Karpas-422 (cell line): ENCODE measurements at regions not wholly inside any gene's neighbourhood (a gene's known extent, or its start where the extent isn't known, plus 50 kb on each side); places are given as distances from the start of the nearest gene placed in this dataset.
"Not testable (repeated sequence)": the region's sequence is repeated elsewhere in the genome, so short reads cannot be mapped to it uniquely, and the experiment has no call there.

Source experiments
- DNase-seq: peaks from one replicate; pipeline ENCODE4 v3.0.0-alpha.2; 2015
- H2AFZ ChIP-seq: fragments of 200-600 bp; sonication (generic); 2 replicates; pipeline ENCODE4 v1.6.1; 2014; ENCODE audit warnings: antibody characterized with exemption, low read length, mixed read lengths
- H3K27ac ChIP-seq: fragments of 200-600 bp; sonication (generic); 2 replicates; pipeline ENCODE4 v1.5.1; 2014; ENCODE audit warnings: mild to moderate bottlenecking, low read length, moderate library complexity
- H3K27me3 ChIP-seq: fragments of 200-600 bp; sonication (generic); 2 replicates; pipeline ENCODE4 v1.6.1; 2014; ENCODE audit warnings: low read length, mixed read lengths
- H3K36me3 ChIP-seq: fragments of 200-600 bp; sonication (generic); 2 replicates; pipeline ENCODE4 v1.6.1; 2014; ENCODE audit warnings: low read length, mixed read lengths; ENCODE audit not compliant: insufficient read depth
- H3K4me1 ChIP-seq: fragments of 200-600 bp; sonication (generic); 2 replicates; pipeline ENCODE4 v1.6.1; 2014; ENCODE audit warnings: mild to moderate bottlenecking, low read length, mixed read lengths
- H3K4me2 ChIP-seq: fragments of 200-600 bp; sonication (generic); 2 replicates; pipeline ENCODE4 v1.6.1; 2014; ENCODE audit warnings: low read length, low read depth, mild to moderate bottlenecking; ENCODE audit not compliant: poor library complexity, severe bottlenecking
- H3K4me3 ChIP-seq: fragments of 200-600 bp; sonication (generic); 2 replicates; pipeline ENCODE4 v1.5.1; 2014; ENCODE audit warnings: mild to moderate bottlenecking, antibody characterized with exemption, low read length, mixed read lengths
- H3K79me2 ChIP-seq: fragments of 200-600 bp; sonication (generic); 2 replicates; pipeline ENCODE4 v1.6.1; 2014; ENCODE audit warnings: mild to moderate bottlenecking, low read length, mixed read lengths
- H3K9ac ChIP-seq: fragments of 200-600 bp; sonication (generic); 2 replicates; pipeline ENCODE4 v1.6.0; 2014; ENCODE audit warnings: low read length
- H3K9me2 ChIP-seq: fragments of 200-600 bp; sonication (generic), shearing (Covaris generic); replicated peaks from 2 replicates; pipeline ENCODE4 v1.6.0; 2014; ENCODE audit warnings: mild to moderate bottlenecking, low read length, moderate library complexity; ENCODE audit not compliant: insufficient read depth
- H3K9me3 ChIP-seq: fragments of 300-700, 200-600 bp; sonication (generic); 2 replicates; pipeline ENCODE4 v1.6.1; 2014; ENCODE audit warnings: low read length, mixed read lengths
- H4K20me1 ChIP-seq: fragments of 200-600 bp; sonication (generic); 2 replicates; pipeline ENCODE4 v1.6.1; 2014; ENCODE audit warnings: mild to moderate bottlenecking, antibody characterized with exemption, low read length, low read depth; ENCODE audit not compliant: insufficient read depth

DNA sequence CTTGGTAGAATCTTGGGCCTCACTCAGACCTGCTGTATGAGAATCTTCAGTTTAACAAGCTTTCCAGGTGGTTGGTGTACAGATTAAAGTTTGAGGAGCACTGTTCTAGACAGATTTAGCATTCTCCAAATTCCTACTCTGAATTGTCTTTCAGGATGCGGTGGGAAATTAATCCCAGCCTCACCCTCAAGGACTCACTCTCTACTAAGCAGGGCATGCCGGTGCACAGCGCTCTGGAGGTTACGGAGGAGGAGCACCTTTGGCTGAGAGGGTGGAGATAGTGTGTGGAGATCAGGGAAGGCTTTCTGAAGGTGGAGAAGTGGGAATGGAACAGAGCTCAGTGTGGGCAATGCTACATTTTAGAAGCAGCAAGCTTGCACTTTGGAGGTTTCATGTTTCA is 359.2 kb downstream of the LRATD1 start:
- Histone ChIP-seq H3K27ac (no peak overlapping the region), H3K9me2 (no peaks in the 10 kb centered on the region), H3K4me2 (no peak overlapping the region), H3K79me2 (no peaks in the 10 kb centered on the region), H3K4me3 (no peak overlapping the region), H2AFZ (no peak overlapping the region), H3K9me3 (no peaks in the 10 kb centered on the region), H3K4me1 (no peaks in the 10 kb centered on the region), H3K36me3 (no peaks in the 10 kb centered on the region), H3K9ac (no peak overlapping the region), H4K20me1 (no peaks in the 10 kb centered on the region), H3K27me3 (no peaks in the 10 kb centered on the region)
- DNase-seq, result no peak

DNA sequence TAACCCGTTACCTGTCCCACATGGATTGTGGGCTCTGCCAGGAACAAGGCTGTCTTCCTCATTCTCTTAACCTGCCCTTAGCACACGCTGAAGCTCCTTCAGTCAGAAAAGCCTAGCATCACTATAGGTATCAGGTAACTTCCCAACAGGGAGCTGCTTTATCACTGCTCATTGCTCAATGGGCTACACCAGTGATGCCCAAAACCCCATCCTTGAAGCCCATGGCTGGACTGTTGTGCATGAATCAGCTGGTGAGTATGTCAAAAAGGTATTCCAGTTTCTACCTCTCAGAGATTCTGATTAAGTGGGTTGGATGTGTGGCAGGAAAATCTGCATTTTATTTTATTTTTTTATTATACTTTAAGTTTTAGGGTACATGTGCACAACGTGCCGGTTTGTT is 362.2 kb downstream of the LRATD1 start:
- no peak overlapping the region for H3K9ac ChIP-seq
- H3K79me2 ChIP-seq, result no peaks in the 10 kb centered on the region
- no peaks in the 10 kb centered on the region for H3K27me3 ChIP-seq
- no peaks in the 10 kb centered on the region for H3K36me3 ChIP-seq
- no peaks in the 10 kb centered on the region for H4K20me1 ChIP-seq
- H3K9me2 ChIP-seq, result no peaks in the 10 kb centered on the region
- no peak overlapping the region for H3K4me2 ChIP-seq
- no peaks in the 10 kb centered on the region for H3K9me3 ChIP-seq
- H3K27ac ChIP-seq, result no peak overlapping the region
- H3K4me3 ChIP-seq, result no peak overlapping the region
- no peaks in the 10 kb centered on the region for H3K4me1 ChIP-seq
- no peak overlapping the region for H2AFZ ChIP-seq
- DNase-seq, result no peak

DNA sequence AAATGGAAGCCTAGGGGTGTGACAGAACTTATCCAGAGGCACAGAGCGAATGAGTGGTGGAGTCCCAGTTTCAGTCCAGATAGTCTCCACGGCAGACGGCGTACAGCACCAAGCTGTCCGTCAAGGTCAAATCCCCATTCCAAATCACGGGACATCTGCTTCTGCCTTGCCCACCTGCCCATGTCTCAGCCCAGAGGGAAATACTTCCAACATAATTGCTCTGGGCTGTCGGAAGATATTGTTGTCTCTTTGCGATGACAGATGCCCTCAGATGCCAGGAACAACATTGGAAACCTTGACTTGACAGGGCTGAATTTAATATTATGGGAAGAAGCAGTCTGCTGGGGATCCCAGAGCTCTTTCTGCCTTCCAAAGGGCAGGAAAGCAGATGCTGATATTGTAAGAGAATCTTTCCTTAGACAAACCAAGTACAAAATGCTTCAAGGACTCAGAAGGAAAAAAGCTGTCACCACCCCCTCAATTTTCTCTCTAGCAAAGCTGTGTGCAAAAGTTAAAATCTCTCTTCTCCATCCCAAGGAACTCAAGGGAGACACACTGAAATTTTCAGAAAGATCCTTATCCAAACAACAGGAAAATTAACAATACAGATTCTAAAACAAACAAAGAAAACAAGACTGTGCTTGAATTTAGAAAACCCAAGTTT is 364.0 kb downstream of the LRATD1 start:
- Histone ChIP-seq H2AFZ (no peak overlapping the region), H4K20me1 (no peaks in the 10 kb centered on the region), H3K36me3 (no peaks in the 10 kb centered on the region), H3K27me3 (no peaks in the 10 kb centered on the region), H3K9me3 (no peaks in the 10 kb centered on the region), H3K79me2 (no peaks in the 10 kb centered on the region), H3K4me1 (no peaks in the 10 kb centered on the region), H3K4me2 (no peak overlapping the region), H3K9me2 (no peaks in the 10 kb centered on the region), H3K27ac (no peak overlapping the region), H3K9ac (no peak overlapping the region), H3K4me3 (no peak overlapping the region)
- DNase-seq, result no peak

DNA sequence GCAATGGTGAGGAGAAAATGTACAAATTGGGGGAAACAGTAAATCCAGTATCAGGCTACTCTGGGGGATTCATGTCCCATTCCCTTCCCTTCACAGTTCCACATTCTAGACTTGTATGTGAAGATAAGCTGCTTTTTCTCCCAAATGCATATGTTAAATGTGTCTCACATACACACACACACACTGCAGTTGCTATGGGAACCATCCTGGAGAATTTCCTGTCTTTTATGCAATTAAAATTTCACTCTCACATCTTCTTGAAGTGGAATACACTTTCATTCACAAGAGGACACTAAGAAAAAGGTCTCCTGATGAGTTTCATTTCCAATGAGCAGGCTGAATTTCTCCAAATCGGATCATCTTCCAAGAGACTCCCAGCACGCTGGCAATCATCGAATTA is 366.0 kb downstream of the LRATD1 start:
- Histone ChIP-seq H3K9ac (no peak overlapping the region), H3K9me2 (no peaks in the 10 kb centered on the region), H3K27ac (no peak overlapping the region)

DNA sequence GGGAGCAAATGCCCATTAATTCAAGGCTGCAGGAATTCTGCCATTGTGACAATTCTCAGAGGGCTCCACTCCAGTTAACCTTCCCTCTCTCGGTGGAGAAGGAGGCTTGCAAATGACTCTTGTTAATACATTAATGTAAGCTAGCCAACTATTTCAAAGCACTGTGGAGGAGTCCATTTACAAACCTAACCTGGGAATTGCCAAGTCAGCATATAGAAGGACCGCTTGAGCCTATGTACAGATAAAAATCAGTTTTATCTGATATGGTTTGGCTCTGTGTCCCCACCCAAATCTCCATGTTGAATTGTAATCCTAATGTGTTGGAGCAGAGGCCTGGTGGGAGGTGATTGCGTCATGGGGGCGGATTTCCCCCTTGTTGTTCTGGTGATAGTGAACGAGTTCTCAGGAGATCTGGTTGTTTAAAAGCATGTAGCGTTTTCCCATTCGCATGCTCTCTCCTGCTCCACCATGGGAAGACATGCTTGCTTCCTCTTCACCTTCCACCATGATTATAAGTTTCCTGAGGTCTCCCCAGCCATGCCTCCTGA is 366.7 kb downstream of the LRATD1 start:
- H3K4me2 ChIP-seq, result no peak overlapping the region
- no peaks in the 10 kb centered on the region for H3K4me1 ChIP-seq
- H3K9me3 ChIP-seq, result no peaks in the 10 kb centered on the region
- no peak overlapping the region for H3K9ac ChIP-seq
- no peak overlapping the region for H3K27ac ChIP-seq
- no peak overlapping the region for H2AFZ ChIP-seq
- H3K4me3 ChIP-seq, result no peak overlapping the region
- no peaks in the 10 kb centered on the region for H3K36me3 ChIP-seq
- H3K27me3 ChIP-seq, result no peaks in the 10 kb centered on the region
- no peaks in the 10 kb centered on the region for H3K79me2 ChIP-seq
- DNase-seq, result no peak
- no peaks in the 10 kb centered on the region for H4K20me1 ChIP-seq
- no peaks in the 10 kb centered on the region for H3K9me2 ChIP-seq

More for the DNA sequence above, 366.0 kb downstream of the LRATD1 start:
- Histone ChIP-seq H3K79me2 (no peaks in the 10 kb centered on the region), H3K4me1 (no peaks in the 10 kb centered on the region), H4K20me1 (no peaks in the 10 kb centered on the region), H3K36me3 (no peaks in the 10 kb centered on the region), H3K9me3 (no peaks in the 10 kb centered on the region), H3K27me3 (no peaks in the 10 kb centered on the region), H3K4me3 (no peak overlapping the region), H3K4me2 (no peak overlapping the region), H2AFZ (no peak overlapping the region)
- no peak for DNase-seq

DNA sequence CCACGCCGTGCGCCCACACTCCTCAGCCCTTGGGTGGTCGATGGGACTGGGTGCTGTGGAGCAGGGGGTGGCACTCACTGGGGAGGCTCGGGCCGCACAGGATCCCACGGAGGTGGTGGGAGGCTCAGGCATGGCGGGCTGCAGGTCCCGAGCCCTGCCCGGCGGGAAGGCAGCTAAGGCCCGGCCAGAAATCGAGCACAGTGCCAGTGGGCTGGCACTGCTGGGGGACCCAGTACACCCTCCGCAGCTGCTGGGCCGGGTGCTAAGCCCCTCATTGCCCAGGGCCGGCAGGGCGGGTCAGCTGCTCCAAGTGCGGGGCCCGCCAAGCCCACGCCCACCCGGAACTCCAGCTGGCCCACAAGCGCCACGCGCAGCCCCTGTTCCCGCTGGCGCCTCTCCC is 370.0 kb downstream of the LRATD1 start:
- not testable (repeated sequence) for H3K36me3 ChIP-seq, H3K27me3 ChIP-seq, H3K9me3 ChIP-seq, H3K4me2 ChIP-seq, H3K9me2 ChIP-seq, H3K27ac ChIP-seq, H3K4me1 ChIP-seq, H3K79me2 ChIP-seq, H4K20me1 ChIP-seq, H3K9ac ChIP-seq, H2AFZ ChIP-seq, H3K4me3 ChIP-seq, DNase-seq

DNA sequence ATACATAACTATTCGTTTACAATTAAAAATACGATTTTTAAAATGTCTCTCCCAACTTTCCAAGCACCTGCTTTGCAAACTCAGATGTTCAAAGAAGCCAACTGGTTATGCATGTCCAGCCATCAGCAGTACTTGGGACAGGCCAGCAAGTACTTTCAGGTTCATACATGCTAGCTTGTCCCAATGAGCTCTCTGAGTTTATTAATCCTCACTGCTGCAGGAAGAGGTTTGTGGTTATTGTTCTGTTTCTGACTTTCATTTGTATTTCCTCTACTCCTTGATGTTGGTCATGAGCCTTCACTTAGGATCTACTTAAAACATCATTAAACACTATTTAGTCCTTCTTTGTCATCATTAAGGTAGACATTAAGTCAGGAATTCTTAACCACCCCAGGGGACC is 374.1 kb downstream of the LRATD1 start:
- H3K4me2 ChIP-seq, result no peak overlapping the region
- no peaks in the 10 kb centered on the region for H3K36me3 ChIP-seq
- H3K27ac ChIP-seq, result no peak overlapping the region
- H3K9me3 ChIP-seq, result peaks cover 3% of the 10 kb centered on the region; the same call in 1 of the 2 replicates
- no peak overlapping the region for H2AFZ ChIP-seq
- H3K9ac ChIP-seq, result no peak overlapping the region
- H3K79me2 ChIP-seq, result no peaks in the 10 kb centered on the region
- no peaks in the 10 kb centered on the region for H3K4me1 ChIP-seq
- no peak for DNase-seq
- H3K9me2 ChIP-seq, result no peaks in the 10 kb centered on the region
- H3K27me3 ChIP-seq, result no peaks in the 10 kb centered on the region
- no peak overlapping the region for H3K4me3 ChIP-seq
- no peaks in the 10 kb centered on the region for H4K20me1 ChIP-seq

DNA sequence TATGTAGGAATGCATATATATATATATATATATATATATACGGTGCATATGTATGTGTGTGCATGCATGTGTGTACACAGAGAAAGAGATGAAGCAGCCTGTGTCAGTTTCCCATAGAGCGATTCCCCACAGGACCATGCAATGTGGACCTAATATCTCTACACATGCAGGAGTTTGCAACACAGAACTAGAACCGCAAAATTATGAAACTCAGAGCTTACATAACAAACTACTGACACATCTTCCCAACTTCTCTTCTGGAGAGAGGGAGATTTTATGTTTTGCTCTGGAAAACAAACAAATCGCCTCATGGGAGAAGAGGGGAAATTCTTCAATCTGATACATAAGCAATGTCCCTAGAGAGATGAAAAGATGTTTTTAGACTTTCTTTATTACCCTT is 377.2 kb downstream of the LRATD1 start:
- no peaks in the 10 kb centered on the region for H3K79me2 ChIP-seq
- DNase-seq, result no peak
- H3K4me1 ChIP-seq, result no peaks in the 10 kb centered on the region
- H3K27ac ChIP-seq, result no peak overlapping the region
- H4K20me1 ChIP-seq, result no peaks in the 10 kb centered on the region
- no peak overlapping the region for H3K9ac ChIP-seq
- no peak overlapping the region for H2AFZ ChIP-seq
- H3K27me3 ChIP-seq, result no peaks in the 10 kb centered on the region
- H3K4me2 ChIP-seq, result no peak overlapping the region
- H3K36me3 ChIP-seq, result no peaks in the 10 kb centered on the region
- peaks cover 12% of the 10 kb centered on the region for H3K9me3 ChIP-seq
- no peak overlapping the region for H3K4me3 ChIP-seq
- H3K9me2 ChIP-seq, result no peaks in the 10 kb centered on the region
